Heart left ventricle (tissue), 13 donors: ENCODE measurements at regions not wholly inside any gene's neighbourhood (a gene's known extent, or its start where the extent isn't known, plus 50 kb on each side); places are given as distances from the start of the nearest gene placed in this dataset.

Experiments
- CTCF ChIP-seq, 12 donors: fragments of 200-600 bp; sonication (generic) in 4 of 12; IDR thresholded peaks; one replicate each; pipeline versions ENCODE4 v1.5.0 to v1.8.0; 2018 to 2022; ENCODE audit warnings: antibody characterized with exemption in 12 of 12, mild to moderate bottlenecking in 5 of 12
- POLR2A ChIP-seq, 2 donors: fragments of 450-650 bp; IDR thresholded peaks; one replicate each; pipeline ENCODE4 v1.6.1; 2017; ENCODE audit warnings: antibody characterized with exemption in 2 of 2, mild to moderate bottlenecking in 2 of 2, moderate library complexity in 2 of 2
- donor health status: ischemic (EF 13 %, LVEDD 7.1; RV severe dilation, severe dysfunction).
- donor health status: DM: no; HTN: yes; CAD: no.
- donor health status: DM: no; HTN: no; CAD: no.
- donor health status: ischemic (EF 25% LVEDD 6.9; RV normal size, moderate dysfunction).
- donor health status: ischemic (EF 25% LVEDD 5.7; RV mildly dilated, moderate dysfunction).
- donor health status: ischemic (EF 35%, LVEDD 5.7; RV mildly dilated, moderate dysfunction).
- donor health status: nonischemic (EF 11% LVEDD 7.7; RV severe dilation, severe dysfunction).
- donor health status: DM: yes; HTN: yes; CAD: no.
- donor health status: PGD.
- donor health status: ischemic (EF 29% LVEDD 5.4; RV normal size, mild dysfunction).
- donor health status: nonischemic (EF 23%, LVEDD 6.1; RV moderate dilation, normal function).

- TF ChIP-seq CTCF (IDR thresholded peaks at IDR 0.05) (no peak), POLR2A (IDR thresholded peaks at IDR 0.05) (no peak)
Observed at GRCh38 chr14:22003461-22003860, 329.8 kb upstream of the OR4E1 start.
